ENCODE measurements at regions not wholly inside any gene's neighbourhood (a gene's known extent, or its start where the extent isn't known, plus 50 kb on each side); places are given as distances from the start of the nearest gene placed in this dataset.
A peak's percentile ranks its signal among the peaks of the same experiment; 100 is the strongest.
"Not testable (repeated sequence)": the region's sequence is repeated elsewhere in the genome, so short reads cannot be mapped to it uniquely, and the experiment has no call there.

GRCh38 chr3:82761858-82762257 lies 1000.4 kb upstream of the GBE1 start:
- no peak for DNase-seq

- no peak for DNase-seq
Measured at GRCh38 chr3:82745544-82745943, 984.1 kb upstream of the GBE1 start.

- no peak for DNase-seq
Measured at GRCh38 chr3:82743196-82743595, 981.8 kb upstream of the GBE1 start.

- no peak for DNase-seq
Measured at GRCh38 chr3:82741346-82741745, 979.9 kb upstream of the GBE1 start.

DNA sequence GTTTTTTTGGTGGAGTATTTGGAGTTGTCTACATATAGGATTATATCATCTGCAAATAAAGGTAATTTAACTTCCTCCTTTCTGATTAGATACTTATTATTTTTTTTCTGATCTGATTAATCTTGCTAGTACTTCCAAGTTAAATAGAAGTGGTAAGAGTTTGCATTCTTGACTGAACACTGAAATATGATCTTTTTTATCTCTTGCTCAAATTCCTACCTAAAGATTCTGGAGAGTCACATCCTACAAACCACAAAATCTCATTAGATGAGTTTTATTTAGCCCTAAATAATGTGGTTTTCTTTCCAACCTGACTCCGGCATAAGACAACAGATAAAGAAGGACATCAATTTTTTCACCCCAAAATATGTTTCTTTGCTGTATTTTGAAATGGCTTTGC lies 977.9 kb upstream of the GBE1 start:
- DNase-seq = no peak

GRCh38 chr3:82736696-82737277 lies 975.3 kb upstream of the GBE1 start:
- no peak for DNase-seq

DNA sequence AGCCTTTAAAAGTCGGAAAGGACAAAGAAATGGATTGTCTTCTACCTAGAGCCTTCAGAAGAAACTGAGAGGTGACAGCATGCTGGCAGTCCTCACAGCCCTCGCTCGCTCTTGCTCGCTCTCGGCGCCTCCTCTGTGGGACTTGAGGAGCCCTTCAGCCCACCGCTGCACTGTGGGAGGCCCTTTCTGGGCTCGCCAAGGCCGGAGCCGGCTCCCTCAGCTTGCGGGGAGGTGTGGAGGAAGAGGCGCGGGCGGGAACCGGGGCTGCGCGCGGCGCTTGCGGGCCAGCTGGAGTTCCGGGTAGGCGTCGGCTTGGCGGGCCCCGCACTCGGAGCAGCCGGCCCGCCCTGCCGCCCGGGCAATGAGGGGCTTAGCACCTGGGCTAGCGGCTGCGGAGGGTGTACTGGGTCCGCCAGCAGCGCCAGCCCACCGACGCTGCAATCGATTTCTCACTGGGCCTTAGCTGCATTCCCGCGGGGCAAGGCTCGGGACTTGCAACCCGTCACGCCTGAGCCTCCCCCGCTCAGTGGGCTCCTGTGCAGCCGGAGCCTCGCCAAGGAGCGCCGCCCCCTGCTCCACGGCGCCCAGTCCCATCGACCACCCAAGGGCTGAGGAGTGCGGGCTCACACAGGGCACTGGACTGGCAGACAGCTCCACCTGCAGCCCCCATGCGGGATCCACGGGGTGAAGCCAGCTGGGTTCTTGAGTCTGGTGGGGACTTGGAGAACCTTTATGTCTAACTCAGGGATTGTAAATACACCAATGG lies 953.8 kb upstream of the GBE1 start:
- DNase-seq = no peak

- DNase-seq = no peak
Measured at GRCh38 chr3:82707035-82707434, 945.6 kb upstream of the GBE1 start.

GRCh38 chr3:82685761-82686160 lies 924.3 kb upstream of the GBE1 start:
- no peak for DNase-seq

DNA sequence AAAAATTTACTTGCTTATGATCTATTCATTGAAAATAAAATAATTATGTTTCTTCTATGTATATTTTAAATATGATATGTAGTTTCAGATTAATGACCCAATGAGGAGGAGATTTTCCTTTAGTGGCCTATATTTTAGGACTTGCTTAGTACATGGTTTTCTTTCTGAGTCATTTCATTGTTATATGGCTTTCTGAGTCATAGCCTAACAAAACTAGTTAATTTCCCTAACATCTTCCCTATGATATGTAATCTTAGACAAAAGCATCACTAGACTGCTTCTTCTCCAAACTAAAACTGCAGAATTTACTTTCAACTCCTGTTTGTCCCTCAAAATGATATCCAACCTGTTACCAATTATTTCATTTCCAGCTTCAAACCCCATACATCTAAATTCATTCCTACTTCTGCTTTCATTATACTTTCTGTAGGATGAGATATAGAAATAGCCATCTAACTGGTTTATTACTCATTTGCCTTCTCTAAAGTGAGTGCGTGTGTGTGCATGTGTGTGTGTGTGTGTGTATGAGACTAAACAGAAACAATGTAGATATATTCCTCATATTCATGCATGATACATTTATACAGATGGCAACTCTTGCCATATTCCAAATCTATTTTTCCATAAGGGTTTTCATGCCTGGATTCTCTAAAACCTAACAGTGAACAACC lies 915.0 kb upstream of the GBE1 start:
- no peak for DNase-seq

DNA sequence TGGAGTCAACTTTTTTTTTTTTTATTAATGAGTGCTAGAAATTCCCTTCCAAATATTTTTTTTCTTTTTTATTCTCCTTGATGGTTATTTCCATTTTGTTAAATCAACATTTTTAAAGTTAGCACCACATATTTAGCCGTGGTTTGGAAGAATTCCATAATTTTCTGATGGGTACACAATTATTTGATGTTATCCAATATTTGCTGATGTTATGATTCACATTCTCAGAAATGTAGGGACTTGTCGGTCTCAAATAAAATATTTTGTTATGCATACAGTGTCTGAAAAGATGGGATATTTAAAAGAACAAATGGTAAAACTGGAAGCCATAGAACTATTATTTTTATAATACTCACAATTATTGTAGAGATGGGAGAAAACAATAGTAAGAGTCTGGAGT lies 911.5 kb upstream of the GBE1 start:
- DNase-seq = no peak

GRCh38 chr3:82671466-82671865 lies 910.0 kb upstream of the GBE1 start:
- DNase-seq = no peak

GRCh38 chr3:82654708-82655107 lies 893.3 kb upstream of the GBE1 start:
- no peak for DNase-seq

DNA sequence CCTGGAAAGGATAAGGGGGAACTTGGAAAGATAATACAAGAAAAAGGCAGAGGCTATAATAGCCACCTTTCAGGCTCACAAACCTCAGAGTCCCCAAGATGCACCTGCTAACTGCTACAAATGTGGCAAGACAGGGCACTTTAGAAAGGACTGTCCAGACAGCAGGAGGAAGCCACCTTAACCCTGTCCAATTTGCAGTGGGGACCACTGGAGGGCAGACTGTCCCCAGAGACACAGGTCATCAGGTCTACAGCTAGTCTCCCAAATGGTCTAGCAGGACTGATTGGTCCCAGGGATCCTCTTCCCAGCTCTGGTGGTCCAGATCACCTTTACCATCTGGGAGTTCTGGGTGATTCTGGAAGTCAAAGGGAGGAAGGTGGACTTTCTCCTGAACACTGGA lies 882.5 kb upstream of the GBE1 start:
- DNase-seq = no peak

GRCh38 chr3:82641701-82642100 lies 880.3 kb upstream of the GBE1 start:
- no peak for DNase-seq

- DNase-seq = no peak
Measured at GRCh38 chr3:82640254-82640653, 878.8 kb upstream of the GBE1 start.

DNA sequence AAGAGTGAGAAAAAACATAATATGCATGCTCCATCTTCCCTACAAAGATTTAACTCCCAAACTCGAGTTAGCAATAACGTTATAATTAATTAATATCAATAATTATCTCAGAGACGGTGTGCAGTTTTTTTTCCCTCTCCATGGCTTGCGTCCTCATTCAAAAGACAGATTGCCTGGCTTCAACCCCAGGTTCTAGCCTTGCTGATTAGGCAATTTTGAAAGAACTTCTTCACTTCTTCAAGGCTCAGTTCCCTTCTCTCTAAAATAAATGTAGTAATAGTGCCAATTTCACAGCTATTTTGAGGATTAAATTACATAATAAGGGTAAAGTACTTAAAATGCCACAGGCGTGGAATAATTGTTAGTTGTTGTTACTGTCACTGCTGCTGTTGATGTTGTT lies 876.1 kb upstream of the GBE1 start:
- no peak for DNase-seq

DNA sequence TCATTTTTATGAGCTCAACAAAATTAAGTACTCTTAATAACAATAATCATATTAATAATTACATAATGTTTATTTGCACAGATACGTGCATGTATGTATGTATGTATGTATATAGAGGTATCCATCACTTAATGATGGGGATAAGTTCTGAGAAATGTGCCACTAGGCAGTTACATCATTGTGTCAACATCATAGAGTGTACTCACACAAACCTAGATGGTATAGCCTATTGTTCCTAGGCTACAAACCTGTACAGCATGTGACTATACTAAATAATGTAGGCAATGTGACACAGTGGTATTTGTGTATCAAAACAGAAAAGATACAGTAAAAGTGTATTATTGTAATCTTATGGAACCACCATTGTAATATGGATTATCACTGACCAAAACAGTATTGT lies 874.7 kb upstream of the GBE1 start:
- no peak for DNase-seq

DNA sequence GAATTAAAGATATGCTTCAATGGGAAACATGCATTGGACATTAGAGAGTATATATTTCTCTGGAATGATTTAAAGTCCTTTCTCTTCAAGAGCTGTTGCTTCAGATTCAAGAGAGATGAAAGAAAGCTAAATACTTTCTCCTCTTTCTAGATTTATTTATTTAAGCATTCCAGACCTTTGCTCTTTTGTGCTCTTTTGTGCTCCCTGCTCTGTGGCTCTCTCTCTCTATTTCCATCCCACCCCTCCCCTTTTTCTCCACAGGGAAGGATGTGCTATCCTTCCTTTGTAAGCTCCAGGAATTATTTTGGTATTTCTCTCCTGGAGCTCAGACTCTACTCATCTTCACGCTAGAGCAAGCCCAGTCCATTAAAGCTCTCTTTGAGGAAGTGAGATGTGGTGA lies 871.9 kb upstream of the GBE1 start:
- DNase-seq = no peak

- DNase-seq = no peak
Measured at GRCh38 chr3:82629937-82630336, 868.5 kb upstream of the GBE1 start.

DNA sequence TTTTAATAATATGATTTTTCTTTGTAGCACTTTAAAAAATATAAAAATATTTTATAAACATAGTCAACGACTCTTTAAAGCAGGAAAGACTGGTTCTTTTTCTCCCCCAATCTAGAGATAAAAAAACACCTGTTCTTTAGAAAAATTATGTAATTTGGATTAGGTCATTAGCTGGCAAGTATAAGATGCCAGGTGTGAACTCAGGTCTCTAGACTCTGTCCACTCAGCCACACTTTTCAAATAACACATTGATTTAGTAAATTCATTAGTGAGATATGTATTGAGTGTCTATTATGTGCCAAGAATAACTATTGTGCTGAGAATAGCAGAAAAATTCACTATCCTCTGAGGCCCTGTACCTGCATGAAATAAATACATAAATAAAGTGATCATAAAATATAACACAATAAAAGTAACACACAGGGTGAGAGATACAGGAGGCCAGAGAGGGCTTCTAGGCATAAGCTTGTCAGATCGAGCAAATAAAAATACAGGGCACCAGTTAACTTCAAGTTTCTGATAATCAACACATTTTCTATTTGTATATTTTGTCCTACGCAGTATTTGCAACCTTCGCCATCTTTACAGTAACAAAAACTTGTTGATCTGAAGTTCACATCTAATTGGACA lies 867.1 kb upstream of the GBE1 start:
- DNase-seq = peak in 1 of 2 donors; percentile 1

GRCh38 chr3:82627733-82628132 lies 866.3 kb upstream of the GBE1 start:
- no peak for DNase-seq

GRCh38 chr3:82620744-82621143 lies 859.3 kb upstream of the GBE1 start:
- DNase-seq = not testable (repeated sequence)

Measured in right lung (tissue), 2 donors.